NCI-H460 (cell line): ENCODE measurements at regions not wholly inside any gene's neighbourhood (a gene's known extent, or its start where the extent isn't known, plus 50 kb on each side); places are given as distances from the start of the nearest gene placed in this dataset.
A peak's percentile ranks its signal among the peaks of the same experiment; 100 is the strongest.
"Not testable (repeated sequence)": the region's sequence is repeated elsewhere in the genome, so short reads cannot be mapped to it uniquely, and the experiment has no call there.

Source experiments
- DNase-seq: peaks from one replicate; pipeline ENCODE4 v3.0.0-alpha.2; 2016; ENCODE audit warnings: low read depth; ENCODE audit errors: extremely low read depth

DNA sequence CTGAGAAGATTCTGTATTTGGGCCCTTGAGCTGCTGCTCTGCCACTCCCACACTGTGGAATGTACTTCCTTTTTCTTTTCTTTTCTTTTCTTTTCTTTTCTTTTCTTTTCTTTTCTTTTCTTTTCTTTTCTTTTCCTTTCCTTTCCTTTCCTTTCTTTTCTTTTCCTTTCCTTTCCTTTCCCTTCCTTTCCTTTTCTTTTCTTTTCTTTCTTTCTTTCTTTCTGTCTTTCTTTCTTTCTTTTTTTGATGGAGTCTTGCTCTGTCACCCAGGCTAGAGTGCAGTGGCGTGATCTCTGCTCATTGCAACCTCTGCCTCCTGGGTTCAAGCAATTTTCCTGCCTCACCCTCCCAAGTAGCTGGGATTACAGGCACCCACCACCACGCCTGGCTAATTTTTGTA is 89.8 kb downstream of the DNAAF6 start:
- DNase-seq = not testable (repeated sequence)

DNA sequence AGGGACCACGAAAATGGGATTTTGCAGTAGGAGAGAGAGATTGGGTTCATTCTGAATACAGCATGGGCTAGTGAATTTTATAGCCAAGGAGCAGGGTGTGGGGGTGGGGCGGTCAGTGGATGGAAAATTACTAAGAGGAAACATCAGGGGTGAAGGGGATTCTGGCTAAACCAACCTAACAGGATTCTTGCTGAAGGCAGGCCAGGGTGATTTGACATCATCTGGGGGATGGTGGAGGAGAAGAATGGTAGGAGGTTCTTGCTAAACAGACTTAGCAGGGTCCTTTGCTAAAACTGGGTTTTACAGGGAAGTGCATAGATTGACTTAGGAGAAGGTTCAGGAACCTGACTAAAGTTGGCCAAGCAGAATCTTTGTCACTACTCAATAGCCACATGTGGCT is 91.9 kb downstream of the DNAAF6 start:
- DNase-seq = no peak

DNA sequence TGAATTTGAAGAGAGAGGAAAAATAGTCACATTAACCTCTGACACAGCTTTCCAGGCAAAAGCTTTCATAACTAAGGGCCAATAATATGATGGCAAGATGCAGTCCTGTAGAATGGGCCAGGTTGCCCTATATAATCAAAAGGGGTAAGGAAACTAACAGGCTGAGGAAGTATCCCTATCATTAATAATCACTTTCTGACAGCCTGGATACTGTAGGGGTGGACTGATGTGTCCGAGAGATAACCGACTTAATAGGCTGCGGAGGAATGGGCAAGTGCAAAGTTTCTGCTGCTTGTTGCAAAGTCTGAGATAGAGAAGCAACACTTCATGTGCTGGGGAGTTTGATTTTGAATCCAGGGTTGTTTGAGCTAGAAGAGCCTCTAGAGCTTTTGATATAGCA is 94.8 kb downstream of the DNAAF6 start:
- no peak for DNase-seq

DNA sequence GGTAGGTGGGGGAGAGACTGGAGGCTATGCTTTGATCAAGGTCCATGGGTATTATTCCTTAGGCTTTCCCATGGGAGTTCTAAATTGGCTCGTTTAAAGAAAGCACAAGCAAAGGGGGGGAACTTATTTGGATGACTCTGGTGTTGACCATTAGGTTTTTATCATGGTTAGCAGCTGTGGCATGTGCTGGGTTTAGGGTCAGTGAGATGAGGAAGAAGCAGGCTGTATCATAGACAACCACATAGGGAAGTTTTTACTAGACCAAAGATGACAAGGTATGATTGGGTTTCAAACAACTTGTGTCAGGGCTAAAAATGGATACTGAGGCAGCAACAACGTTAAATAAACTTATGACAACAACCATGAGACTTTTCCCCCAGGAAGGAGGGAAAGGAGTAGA is 97.7 kb downstream of the DNAAF6 start:
- DNase-seq = no peak

DNA sequence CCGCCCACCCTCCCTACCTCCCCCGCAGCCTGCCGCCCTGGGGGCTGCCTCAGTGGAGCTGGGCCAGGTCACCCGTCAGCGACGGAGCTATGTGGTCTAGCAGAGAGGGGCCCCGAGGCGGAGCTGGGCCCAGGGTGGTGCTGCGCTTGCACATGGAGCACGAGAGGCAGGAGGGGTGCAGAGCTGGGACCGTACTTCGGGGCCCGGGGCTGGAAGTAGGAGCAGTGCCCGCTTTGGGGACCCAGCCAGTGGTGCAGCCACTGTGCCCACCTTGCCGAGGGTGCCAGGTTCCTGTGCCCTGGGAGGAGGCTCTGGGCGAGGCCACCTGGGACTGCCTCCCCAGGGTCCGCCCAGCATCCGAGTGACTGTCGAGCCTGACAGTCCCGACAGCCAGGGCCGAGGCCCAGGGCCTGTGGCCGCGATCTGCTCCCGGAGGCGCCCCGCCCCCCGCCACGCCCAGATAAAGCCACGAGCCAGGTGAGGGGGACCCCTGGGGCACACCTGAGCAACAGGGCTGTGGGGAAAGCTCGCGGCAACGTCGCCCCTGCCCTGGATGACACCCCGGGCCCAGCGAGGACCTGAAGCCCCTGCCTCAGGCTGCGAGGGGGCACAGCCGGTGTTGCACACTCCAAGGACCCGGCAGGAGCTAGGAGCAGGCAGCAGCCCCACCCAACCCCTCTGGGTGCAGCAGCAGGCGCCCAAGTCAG is 117.5 kb downstream of the DNAAF6 start:
- no peak for DNase-seq

DNA sequence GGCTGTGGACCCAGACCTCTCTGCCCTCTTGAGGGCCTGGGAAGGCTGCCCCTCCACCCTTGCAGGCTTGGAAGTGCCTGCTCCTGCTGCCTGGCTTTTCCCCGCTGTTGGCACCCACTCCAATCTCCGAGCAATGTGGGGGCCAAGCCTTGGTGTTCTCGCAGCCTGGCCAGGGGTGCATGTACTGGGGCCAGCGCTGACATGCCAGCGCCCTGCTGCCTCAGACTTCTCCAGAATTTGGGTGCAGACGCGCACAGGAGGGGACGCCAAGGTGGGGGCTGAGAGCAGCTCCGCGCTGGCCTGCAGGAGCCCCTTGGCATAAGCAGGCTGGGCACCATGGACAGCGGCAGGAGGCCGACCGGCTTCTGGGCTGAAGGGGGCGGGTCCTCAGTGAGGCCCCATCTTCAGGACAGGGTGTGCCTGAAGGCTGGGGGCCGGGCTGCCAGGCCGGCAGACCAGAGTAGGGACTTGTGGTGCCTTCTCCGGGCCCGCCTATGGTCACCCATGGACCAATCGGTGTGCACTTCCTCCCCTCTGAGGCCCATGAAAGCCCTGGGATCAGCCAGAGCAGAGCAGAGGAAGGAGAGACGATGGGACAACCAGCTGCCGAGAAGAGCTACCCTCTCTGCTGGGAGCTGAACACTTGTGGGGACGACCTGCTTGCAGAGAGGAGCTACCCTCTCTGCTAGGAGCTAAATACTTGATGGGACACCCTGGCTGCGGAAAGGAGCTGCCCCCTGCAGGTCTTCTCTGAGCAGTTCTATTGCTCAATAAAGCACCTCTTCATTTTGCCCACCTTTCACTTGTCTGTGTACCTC is 118.3 kb downstream of the DNAAF6 start:
- DNase-seq = peak; percentile 29

DNA sequence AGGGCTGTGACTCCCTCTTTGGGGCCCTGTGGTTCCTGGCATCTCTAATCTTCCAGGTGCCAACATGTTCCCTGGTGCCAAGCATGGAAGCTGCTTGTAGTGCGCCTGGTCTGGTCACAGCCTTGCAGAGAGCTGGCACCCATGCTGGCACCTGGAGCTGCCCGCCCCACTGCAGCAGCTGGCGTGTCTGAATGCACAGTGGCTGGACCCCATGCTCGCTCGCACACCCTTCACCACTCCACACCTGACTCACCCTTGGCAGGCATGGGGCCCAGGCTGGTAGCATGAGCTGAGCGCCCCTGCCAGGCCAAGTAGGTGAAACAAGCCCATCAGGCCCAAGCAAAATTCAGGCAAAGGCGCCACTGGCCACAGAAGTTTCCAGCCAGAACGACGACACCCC is 119.1 kb downstream of the DNAAF6 start:
- no peak for DNase-seq

DNA sequence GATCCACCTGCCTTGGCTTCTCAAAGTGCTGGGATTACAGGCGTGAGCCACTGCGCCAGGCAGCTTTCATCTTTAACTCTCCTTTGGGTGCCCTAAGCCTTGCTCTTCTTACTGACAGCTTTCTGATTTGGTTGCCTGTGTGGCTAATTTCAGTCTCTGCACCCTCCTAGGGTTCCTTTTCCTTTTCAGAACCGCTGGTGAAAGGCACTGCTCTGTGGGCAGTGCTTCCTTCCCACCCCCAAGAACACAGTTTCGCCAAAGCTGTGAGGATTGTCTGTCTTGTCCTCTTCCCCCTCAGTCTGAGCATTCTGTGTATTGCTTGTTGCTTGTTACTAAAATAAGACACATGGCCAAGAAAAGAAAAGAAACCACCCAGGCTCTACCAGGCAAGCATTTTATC is 101.4 kb upstream of the FRMPD3 start:
- no peak for DNase-seq

DNA sequence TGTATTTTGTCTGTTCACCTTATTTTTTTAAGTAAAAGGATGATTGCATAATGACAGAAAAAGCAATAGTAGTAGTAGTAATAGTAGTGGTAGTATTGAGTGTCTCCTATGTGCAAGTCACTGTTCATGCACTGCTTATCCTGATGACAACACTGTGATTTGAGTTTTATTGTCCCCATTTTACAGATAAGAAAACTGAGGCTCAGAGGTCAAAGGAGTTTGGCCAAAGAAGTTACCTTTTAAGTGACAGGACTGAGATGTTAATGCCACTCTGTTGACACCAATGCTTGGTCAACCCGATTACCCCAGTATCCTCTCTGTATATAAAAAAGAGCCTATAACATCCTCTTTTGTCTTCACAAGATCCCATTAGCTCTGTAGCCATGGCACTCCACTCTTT is 100.5 kb upstream of the FRMPD3 start:
- DNase-seq = no peak

DNA sequence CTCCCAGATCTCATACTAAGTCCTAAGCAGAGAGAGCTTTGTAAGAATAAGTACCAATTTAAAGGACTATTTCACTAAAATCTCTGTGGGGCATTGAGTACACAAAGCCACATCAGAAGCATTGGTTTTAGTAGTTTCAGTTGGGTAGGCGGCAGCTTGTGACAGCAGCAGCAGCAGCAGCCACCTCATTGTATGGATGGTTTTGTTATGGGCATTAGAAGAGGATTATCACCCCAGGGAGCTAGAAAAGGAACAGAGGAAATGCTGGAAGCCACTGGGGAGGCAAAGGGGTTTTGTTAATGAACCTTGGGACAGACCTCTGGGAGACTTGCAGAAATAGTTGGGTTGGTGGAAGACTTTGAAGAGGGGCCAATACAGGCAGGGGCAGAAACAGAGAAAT is 93.9 kb upstream of the FRMPD3 start:
- no peak for DNase-seq

DNA sequence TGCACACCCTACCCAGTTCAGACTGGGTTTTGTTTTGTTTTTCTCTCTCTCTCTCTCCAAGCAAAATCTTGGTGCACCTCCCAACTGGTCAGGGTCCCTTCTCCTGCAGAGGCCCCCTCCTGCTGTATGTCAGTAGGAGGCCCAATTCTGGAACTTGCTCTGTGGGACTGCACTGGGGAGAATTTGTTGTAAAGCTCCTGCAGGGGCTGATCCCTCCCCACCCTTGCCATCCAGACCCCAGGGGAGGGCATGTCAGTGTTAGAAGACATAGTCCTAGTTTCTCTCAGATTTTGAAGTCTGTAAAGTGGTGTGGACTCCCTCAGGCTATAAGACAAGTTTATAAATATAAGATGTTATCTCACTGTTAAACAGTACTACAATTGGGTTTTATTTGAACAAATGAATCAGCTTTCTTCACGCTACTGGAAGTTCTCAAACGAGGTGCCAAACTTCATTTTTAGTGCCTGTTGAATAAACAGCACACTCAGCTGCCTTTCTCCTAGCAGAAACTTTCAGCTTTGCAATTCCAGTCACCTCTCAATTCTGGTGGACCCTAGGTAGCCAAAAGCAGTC is 88.6 kb upstream of the FRMPD3 start:
- DNase-seq = no peak

DNA sequence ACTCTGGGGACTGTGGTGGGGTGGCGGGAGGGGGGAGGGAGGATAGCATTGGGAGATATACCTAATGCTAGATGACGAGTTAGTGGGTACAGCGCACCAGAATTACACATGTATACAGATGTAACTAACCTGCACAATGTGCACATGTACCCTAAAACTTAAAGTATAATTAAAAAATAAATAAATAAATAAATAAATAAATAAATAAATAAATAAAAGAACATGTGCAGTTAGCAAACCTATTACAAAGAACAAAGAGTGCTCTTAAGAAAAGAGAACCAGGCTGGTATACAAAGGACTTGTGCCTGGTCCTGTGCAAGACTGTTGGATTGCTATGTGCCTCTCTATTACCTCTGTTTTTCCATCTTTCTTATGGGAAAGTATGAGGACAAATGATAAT is 79.3 kb upstream of the FRMPD3 start:
- not testable (repeated sequence) for DNase-seq

DNA sequence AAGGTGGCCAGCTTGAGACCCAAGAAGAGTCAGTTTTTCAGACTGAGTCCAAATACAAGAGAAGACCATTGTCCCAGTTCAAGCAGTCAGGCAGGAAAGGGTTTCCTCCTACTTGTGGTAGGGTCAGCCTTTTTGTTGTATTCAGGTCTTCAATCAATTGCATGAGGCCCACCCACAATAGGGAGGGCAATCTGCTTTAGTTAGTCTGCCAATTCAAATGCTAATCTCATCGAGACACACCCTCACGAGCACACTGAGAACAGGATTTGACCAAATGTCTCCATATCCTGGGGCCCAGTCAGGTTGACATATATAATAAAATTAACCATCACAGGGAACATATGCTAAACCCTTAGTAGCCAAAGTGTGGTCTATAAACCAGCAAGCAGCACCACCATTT is 75.3 kb upstream of the FRMPD3 start:
- no peak for DNase-seq

DNA sequence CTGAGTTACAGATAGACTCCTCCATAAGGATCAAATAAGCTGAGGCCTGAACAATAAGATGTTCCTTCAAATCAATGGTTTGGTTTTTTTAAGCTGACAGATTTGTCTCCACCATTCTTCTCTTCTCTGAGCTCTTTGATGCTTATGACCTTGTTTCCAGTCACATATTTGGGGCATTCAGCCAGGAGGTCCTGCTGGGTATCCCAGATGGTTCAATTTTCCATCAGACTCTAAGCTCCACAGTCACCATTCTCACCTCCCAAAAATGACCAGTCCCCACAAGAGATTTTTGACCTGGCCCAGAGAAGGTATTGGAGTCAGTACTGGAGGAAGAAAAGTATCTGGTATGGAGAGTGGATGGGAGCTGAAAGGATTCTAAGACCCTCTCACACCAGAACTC is 74.6 kb upstream of the FRMPD3 start:
- no peak for DNase-seq

DNA sequence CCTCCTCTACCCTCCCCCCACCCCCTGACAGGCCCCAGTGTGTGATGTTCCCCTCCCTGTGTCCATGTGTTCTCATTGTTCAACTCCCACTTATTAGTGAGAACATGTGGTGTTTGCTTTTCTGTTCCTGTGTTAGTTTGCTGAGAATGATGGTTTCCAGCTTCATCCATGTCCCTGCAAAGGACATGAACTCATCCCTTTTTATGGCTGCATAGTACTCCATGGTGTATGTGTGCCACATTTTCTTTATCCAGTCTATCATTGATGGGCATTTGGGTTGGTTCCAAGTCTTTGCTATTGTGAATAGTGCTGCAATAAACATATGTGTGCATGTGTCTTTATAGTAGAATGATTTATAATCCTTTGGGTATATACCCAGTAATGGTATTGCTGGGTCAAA is 73.3 kb upstream of the FRMPD3 start:
- DNase-seq = not testable (repeated sequence)

DNA sequence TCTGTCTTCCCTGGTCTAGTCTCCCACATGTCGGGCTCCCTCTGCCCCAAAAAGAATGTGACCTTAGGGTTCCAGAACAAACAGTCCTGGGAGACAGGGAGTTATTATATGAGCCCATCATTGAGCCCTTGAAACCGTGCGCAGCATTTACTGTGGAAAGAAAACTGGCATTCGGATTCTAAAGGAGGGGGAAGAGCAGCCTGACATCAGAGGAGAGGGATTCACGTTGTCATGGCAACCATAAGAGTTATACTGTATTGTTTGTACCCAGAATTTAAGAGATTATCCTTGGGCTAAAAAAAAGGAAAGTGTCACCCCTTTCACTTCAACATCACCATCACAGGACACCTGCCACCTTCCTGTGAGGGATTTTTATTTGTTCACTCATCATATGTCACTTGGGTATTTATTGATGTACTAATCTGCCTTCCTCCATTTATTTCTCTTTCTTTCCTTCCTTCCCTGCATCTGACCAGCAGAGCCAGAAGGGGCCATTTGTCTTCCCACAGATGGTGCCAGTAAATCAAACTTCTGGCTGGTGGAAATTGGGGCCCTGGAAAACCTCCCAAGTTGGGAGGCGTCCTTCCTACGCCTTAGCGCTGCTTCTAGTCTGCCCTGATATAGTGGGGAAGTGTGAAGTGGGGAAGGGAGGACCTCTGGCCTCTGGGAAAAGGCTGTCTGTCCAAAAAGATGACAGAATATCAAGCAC is 64.9 kb upstream of the FRMPD3 start:
- DNase-seq = no peak

DNA sequence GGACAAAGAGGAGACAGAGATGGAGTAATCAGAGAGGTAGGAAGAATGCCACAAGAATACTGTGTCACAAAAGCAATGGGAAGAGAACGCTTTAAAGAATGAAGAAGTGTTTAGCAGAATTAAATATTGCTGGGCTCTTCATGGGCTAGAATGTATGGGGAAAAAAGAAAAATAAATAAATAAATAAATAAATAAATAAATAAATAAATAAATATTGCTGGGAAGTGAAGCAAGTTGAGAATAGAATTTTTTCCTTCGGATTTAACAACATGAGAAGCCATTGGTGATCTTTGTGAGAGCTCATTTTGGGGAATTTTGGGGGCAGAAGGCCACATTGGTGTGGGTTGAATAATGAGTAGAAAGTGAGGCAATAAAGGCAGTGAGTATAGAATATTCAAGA is 59.7 kb upstream of the FRMPD3 start:
- no peak for DNase-seq

DNA sequence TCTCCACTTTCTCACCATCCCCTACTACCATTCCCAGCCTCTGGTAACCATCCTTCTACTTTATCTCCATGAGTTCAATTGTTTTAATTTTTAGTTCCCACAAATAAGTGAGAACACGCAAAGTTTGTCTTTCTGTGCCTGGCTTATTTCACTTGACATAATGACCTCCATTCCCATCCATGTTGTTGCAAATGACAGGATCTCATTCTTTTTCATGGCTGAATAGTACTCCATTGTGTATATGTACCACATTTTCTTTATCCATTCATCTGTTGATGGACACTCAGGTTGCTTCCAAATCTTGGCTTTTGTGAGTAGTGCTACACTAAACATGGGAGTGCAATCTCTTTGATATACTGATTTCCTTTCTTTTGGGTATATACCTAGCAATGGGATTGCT is 55.8 kb upstream of the FRMPD3 start:
- not testable (repeated sequence) for DNase-seq

DNA sequence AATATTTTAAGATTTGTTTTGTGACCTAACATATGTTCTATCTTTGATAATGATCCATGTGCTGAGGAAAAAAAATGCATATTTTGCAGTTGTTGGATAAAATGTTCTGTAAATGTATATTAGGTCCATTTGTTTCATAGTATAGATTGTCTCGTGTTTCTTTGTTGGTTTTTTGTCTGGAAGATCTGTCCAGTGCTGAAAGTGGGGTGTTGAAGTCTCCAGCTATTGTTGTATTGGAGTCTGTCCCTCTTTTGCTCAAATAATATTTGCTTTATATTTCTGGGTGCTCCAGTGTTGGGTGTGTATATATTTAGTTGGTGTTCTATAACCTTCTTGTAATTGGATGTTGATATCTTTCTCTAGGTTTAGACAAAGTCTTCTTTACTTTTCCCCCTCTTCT is 53.2 kb upstream of the FRMPD3 start:
- DNase-seq = no peak

DNA sequence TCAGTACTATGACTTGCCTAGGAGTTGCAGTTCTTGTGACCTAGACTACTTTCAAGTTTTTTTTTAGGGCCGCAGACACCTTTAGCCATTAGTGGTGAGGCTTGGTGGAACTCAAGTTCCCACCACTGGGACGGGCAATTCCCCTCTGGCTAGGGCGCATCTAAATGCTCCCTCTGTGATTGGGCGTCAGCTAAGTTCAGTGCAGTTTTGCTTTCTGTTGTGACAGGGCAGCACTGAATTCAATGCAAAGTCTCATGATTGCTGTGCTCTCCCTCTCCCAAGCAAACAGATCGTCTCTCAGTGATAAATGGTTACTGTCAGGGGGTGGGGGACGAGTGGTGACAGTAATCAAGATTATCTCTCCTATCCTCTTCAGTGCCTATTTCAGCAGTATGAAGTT is 52.7 kb upstream of the FRMPD3 start:
- DNase-seq = no peak

DNA sequence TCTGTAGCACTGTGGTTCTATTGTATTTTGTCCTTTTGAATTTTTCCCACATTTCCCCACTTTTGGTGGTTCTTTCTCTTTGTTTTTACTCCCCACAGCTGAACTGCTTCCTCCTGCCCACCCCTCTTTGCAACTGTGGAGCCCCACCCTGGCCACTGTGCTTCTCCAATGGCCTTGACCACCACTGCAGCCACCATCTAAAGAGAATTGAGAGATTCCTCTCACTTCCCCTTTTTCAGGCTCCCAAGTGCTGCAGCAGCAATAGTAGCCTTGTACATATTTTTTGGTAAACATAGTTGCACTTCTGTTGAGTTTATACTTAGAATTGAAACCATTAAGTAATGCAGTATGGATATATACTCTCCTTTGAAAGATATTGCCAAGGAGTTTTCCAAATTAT is 51.3 kb upstream of the FRMPD3 start:
- DNase-seq = no peak
